GM23338 (cell line): ENCODE measurements at regions not wholly inside any gene's neighbourhood (a gene's known extent, or its start where the extent isn't known, plus 50 kb on each side); places are given as distances from the start of the nearest gene placed in this dataset.

Source experiments
- ATAC-seq: fragments of 200-7000 bp; cut with Tn5 transposase; 3 replicates; pipeline ENCODE4 v1.9.1; 2020
- DNase-seq: peaks from one replicate; pipeline ENCODE4 v3.0.0-alpha.2; 2015; ENCODE audit warnings: low spot score
- H2AFZ ChIP-seq: fragments of 200-600 bp; sonication (generic); 2 replicates; pipeline ENCODE4 v1.8.0; 2016; ENCODE audit warnings: antibody characterized with exemption, mild to moderate bottlenecking, moderate library complexity
- H3F3A ChIP-seq: fragments of 200-600 bp; sonication (generic); replicated peaks from 2 replicates; pipeline ENCODE4 v1.8.0; 2017; ENCODE audit warnings: antibody characterized with exemption, mixed run types, low read depth
- H3K27ac ChIP-seq: fragments of 200-600 bp; sonication (generic); 2 replicates; pipeline ENCODE4 v1.6.1; 2016; ENCODE audit warnings: low read depth
- H3K27me3 ChIP-seq: fragments of 200-600 bp; sonication (generic); 2 replicates; pipeline ENCODE4 v1.8.0; 2016; ENCODE audit warnings: mild to moderate bottlenecking, mixed run types, moderate library complexity; ENCODE audit not compliant: insufficient read depth
- H3K36me3 ChIP-seq: fragments of 200-600 bp; sonication (generic); 2 replicates; pipeline ENCODE4 v1.8.0; 2016; ENCODE audit warnings: mild to moderate bottlenecking; ENCODE audit not compliant: insufficient read depth
- H3K4me1 ChIP-seq: fragments of 200-600 bp; sonication (generic); 2 replicates; pipeline ENCODE4 v1.8.0; 2016; ENCODE audit warnings: mild to moderate bottlenecking, moderate library complexity; ENCODE audit not compliant: insufficient read depth
- H3K4me2 ChIP-seq: fragments of 200-600 bp; sonication (generic); 2 replicates; pipeline ENCODE4 v1.7.1; 2017; ENCODE audit warnings: mixed run types
- H3K4me3 ChIP-seq: fragments of 200-600 bp; sonication (generic); 2 replicates; pipeline ENCODE4 v1.6.1; 2016; ENCODE audit warnings: mixed run types
- H3K79me2 ChIP-seq: fragments of 200-600 bp; sonication (generic); replicated peaks from 2 replicates; pipeline ENCODE4 v1.8.0; 2017; ENCODE audit warnings: mild to moderate bottlenecking; ENCODE audit not compliant: insufficient read depth
- H3K9me2 ChIP-seq: fragments of 200-600 bp; sonication (generic); 2 replicates; pipeline ENCODE4 v1.8.0; 2017; ENCODE audit not compliant: insufficient read depth
- H4K20me1 ChIP-seq: fragments of 200-600 bp; sonication (generic); replicated peaks from 2 replicates; pipeline ENCODE4 v1.8.0; 2017; ENCODE audit warnings: mild to moderate bottlenecking; ENCODE audit not compliant: insufficient read depth
- H3K27ac Mint-ChIP-seq: 2 replicates; pipeline ENCODE4 v1.8.0; 2020; ENCODE audit warnings: inconsistent platforms, mild to moderate bottlenecking, moderate library complexity, mixed read lengths
- H3K27me3 Mint-ChIP-seq: 3 replicates; pipeline ENCODE4 v1.8.0; 2022; ENCODE audit warnings: low read depth, mild to moderate bottlenecking, moderate library complexity, mixed read lengths, inconsistent platforms; ENCODE audit not compliant: insufficient read depth, poor library complexity
- H3K36me3 Mint-ChIP-seq: 3 replicates; pipeline ENCODE4 v1.8.0; 2021; ENCODE audit warnings: low read depth, mild to moderate bottlenecking, inconsistent platforms, moderate library complexity, mixed read lengths
- H3K4me1 Mint-ChIP-seq: 3 replicates; pipeline ENCODE4 v1.8.0; 2020; ENCODE audit warnings: mild to moderate bottlenecking, inconsistent platforms, mixed read lengths
- H3K4me3 Mint-ChIP-seq: 3 replicates; pipeline ENCODE4 v1.8.0; 2021; ENCODE audit warnings: moderate library complexity, mild to moderate bottlenecking, inconsistent platforms, mixed read lengths
- H3K9me3 Mint-ChIP-seq: 3 replicates; pipeline ENCODE4 v1.8.0; 2020; ENCODE audit warnings: moderate library complexity, mild to moderate bottlenecking, inconsistent platforms, mixed read lengths
- CREB1 ChIP-seq: fragments of 250-450 bp; sonication (Bioruptor Pico); IDR thresholded peaks from 2 replicates; pipeline ENCODE4 v1.5.0; 2020; ENCODE audit warnings: low read depth, mild to moderate bottlenecking, moderate library complexity
- EZH2 ChIP-seq: fragments of 200-600 bp; sonication (generic); IDR thresholded peaks from one replicate; pipeline ENCODE4 v1.8.0; 2017; ENCODE audit warnings: antibody characterized with exemption, mild to moderate bottlenecking, low read depth; ENCODE audit not compliant: unreplicated experiment
- NANOG ChIP-seq: IDR thresholded peaks from 2 replicates; pipeline ENCODE4 v1.6.1; 2016; ENCODE audit warnings: antibody characterized with exemption, borderline replicate concordance
- STAT1 ChIP-seq: IDR thresholded peaks from one replicate; pipeline ENCODE4 v1.6.1; 2016; ENCODE audit warnings: antibody characterized with exemption; ENCODE audit not compliant: unreplicated experiment
- TF ChIP-seq, protein P1 (sequence below): fragments of 250-450 bp; sonication (Bioruptor Pico); IDR thresholded peaks from 2 replicates; pipeline ENCODE4 v1.5.0; 2020; ENCODE audit warnings: mild to moderate bottlenecking, moderate library complexity
- TF ChIP-seq, protein P2 (sequence below), 2 experiments: fragments of 200-600 bp in 1 of 2; sonication (generic) in 1 of 2; conservative IDR thresholded peaks; 2 replicates each; pipeline versions ENCODE4 v1.5.1 to v1.6.1; 2016 to 2017; ENCODE audit warnings: antibody characterized with exemption in 2 of 2, low read depth in 2 of 2, mild to moderate bottlenecking in 2 of 2, moderate library complexity in 1 of 2

GRCh38 chr15:31954374-31955172 lies 75.7 kb upstream of the CHRNA7 start (continued):
- TF ChIP-seq, protein P1, sequence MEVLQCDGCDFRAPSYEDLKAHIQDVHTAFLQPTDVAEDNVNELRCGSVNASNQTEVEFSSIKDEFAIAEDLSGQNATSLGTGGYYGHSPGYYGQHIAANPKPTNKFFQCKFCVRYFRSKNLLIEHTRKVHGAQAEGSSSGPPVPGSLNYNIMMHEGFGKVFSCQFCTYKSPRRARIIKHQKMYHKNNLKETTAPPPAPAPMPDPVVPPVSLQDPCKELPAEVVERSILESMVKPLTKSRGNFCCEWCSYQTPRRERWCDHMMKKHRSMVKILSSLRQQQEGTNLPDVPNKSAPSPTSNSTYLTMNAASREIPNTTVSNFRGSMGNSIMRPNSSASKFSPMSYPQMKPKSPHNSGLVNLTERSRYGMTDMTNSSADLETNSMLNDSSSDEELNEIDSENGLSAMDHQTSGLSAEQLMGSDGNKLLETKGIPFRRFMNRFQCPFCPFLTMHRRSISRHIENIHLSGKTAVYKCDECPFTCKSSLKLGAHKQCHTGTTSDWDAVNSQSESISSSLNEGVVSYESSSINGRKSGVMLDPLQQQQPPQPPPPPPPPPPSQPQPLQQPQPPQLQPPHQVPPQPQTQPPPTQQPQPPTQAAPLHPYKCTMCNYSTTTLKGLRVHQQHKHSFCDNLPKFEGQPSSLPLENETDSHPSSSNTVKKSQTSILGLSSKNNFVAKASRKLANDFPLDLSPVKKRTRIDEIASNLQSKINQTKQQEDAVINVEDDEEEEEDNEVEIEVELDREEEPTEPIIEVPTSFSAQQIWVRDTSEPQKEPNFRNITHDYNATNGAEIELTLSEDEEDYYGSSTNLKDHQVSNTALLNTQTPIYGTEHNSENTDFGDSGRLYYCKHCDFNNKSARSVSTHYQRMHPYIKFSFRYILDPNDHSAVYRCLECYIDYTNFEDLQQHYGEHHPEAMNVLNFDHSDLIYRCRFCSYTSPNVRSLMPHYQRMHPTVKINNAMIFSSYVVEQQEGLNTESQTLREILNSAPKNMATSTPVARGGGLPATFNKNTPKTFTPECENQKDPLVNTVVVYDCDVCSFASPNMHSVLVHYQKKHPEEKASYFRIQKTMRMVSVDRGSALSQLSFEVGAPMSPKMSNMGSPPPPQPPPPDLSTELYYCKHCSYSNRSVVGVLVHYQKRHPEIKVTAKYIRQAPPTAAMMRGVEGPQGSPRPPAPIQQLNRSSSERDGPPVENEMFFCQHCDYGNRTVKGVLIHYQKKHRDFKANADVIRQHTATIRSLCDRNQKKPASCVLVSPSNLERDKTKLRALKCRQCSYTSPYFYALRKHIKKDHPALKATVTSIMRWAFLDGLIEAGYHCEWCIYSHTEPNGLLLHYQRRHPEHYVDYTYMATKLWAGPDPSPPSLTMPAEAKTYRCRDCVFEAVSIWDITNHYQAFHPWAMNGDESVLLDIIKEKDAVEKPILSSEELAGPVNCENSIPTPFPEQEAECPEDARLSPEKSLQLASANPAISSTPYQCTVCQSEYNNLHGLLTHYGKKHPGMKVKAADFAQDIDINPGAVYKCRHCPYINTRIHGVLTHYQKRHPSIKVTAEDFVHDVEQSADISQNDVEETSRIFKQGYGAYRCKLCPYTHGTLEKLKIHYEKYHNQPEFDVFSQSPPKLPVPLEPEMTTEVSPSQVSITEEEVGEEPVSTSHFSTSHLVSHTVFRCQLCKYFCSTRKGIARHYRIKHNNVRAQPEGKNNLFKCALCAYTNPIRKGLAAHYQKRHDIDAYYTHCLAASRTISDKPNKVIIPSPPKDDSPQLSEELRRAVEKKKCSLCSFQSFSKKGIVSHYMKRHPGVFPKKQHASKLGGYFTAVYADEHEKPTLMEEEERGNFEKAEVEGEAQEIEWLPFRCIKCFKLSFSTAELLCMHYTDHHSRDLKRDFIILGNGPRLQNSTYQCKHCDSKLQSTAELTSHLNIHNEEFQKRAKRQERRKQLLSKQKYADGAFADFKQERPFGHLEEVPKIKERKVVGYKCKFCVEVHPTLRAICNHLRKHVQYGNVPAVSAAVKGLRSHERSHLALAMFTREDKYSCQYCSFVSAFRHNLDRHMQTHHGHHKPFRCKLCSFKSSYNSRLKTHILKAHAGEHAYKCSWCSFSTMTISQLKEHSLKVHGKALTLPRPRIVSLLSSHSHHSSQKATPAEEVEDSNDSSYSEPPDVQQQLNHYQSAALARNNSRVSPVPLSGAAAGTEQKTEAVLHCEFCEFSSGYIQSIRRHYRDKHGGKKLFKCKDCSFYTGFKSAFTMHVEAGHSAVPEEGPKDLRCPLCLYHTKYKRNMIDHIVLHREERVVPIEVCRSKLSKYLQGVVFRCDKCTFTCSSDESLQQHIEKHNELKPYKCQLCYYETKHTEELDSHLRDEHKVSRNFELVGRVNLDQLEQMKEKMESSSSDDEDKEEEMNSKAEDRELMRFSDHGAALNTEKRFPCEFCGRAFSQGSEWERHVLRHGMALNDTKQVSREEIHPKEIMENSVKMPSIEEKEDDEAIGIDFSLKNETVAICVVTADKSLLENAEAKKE (CRISPR knock-in tag), result no peak
- TF ChIP-seq EZH2, result no peak

DNA sequence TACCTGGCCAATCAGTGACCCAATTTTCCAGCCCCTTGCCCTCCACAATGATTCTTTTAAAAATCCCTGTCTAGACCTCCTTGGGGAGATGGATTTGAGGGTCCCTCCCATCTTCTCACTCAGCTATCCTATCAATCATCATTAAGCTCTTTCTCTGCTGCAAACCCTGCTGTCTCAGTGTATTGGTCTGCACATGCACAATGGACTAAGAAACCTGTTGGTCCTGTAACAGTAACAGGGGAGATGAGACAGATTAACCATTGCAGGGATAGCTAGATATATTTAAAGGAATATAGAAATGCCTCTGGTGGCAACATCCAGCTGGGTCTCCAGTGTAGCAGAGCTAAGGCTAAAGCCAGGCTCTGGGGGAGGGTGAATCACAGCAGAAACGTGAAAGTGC lies 74.6 kb upstream of the CHRNA7 start:
- Histone ChIP-seq H3K9me2 (no peaks in the 10 kb centered on the region), H3K27me3 (no peaks in the 10 kb centered on the region), H3K79me2 (no peaks in the 10 kb centered on the region), H3K4me2 (no peak overlapping the region), H4K20me1 (no peaks in the 10 kb centered on the region), H3K27ac (no peak overlapping the region), H3F3A (no peaks in the 10 kb centered on the region), H2AFZ (no peak overlapping the region), H3K4me1 (no peaks in the 10 kb centered on the region), H3K36me3 (no peaks in the 10 kb centered on the region), H3K4me3 (no peak overlapping the region)
- no peaks in the 10 kb centered on the region for H3K4me1 Mint-ChIP-seq
- H3K27me3 Mint-ChIP-seq, result no peaks in the 10 kb centered on the region
- DNase-seq, result no peak
- no peak overlapping the region for H3K4me3 Mint-ChIP-seq
- TF ChIP-seq, protein P1 (CRISPR knock-in tag), result no peak
- TF ChIP-seq, protein P2, sequence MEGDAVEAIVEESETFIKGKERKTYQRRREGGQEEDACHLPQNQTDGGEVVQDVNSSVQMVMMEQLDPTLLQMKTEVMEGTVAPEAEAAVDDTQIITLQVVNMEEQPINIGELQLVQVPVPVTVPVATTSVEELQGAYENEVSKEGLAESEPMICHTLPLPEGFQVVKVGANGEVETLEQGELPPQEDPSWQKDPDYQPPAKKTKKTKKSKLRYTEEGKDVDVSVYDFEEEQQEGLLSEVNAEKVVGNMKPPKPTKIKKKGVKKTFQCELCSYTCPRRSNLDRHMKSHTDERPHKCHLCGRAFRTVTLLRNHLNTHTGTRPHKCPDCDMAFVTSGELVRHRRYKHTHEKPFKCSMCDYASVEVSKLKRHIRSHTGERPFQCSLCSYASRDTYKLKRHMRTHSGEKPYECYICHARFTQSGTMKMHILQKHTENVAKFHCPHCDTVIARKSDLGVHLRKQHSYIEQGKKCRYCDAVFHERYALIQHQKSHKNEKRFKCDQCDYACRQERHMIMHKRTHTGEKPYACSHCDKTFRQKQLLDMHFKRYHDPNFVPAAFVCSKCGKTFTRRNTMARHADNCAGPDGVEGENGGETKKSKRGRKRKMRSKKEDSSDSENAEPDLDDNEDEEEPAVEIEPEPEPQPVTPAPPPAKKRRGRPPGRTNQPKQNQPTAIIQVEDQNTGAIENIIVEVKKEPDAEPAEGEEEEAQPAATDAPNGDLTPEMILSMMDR (conservative IDR thresholded peaks at IDR 0.05; ENCODE audit: low read depth in 2 of 2), result no peak
- no peak for TF ChIP-seq STAT1
- no peak for TF ChIP-seq CREB1
- no peak for TF ChIP-seq NANOG
- TF ChIP-seq EZH2, result no peak
- peaks cover 31% of the 10 kb centered on the region for H3K9me3 Mint-ChIP-seq
- no peak for ATAC-seq
- H3K36me3 Mint-ChIP-seq, result peaks cover 7% of the 10 kb centered on the region
- H3K27ac Mint-ChIP-seq, result no peak overlapping the region
